ENCODE measurements at regions not wholly inside any gene's neighbourhood (a gene's known extent, or its start where the extent isn't known, plus 50 kb on each side); places are given as distances from the start of the nearest gene placed in this dataset.

DNA sequence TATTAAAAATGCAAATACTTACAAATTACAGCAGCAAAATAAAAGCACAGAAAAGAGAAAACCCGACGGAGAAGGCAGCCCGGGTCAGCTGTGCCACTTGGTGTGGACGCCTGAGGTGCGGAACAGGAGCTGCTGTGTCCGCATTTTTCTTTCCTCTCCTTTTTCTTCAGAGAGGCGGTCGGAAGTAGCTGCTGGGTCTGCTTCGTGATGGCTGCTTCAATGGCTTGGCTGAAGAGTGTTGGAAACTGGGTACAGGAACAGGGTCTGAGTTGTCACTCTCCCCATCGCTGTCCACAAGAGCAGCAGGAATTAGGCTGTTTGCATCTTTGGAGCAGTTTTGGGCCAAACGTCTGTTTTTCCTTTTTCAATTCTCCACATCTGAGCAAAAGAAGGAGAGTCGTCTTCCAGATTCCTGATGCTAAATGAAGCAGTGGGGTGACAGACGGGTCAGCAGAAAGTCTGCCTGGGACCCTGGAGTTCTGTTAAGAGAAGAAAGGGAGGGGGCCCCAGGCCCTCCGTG lies 53.5 kb upstream of the ARL8B start:
- no peak for TF ChIP-seq EZH2phosphoT487 (IDR thresholded peaks at IDR 0.05; ENCODE audit: insufficient read depth, low read depth)
- TF ChIP-seq EZH2 (IDR thresholded peaks at IDR 0.05; ENCODE audit: insufficient read depth, poor library complexity, severe bottlenecking), result no peak
